Esophagus muscularis mucosa (tissue), 4 donors: ENCODE measurements at regions not wholly inside any gene's neighbourhood (a gene's known extent, or its start where the extent isn't known, plus 50 kb on each side); places are given as distances from the start of the nearest gene placed in this dataset.

ENCODE experiments used
- DNase-seq: peaks from one replicate; pipeline ENCODE4 v3.0.0-alpha.2; 2017; ENCODE audit errors: extremely low spot score
- H3K27ac ChIP-seq, 4 donors: fragments of 200-600 bp; sonication (generic); replicated peaks in 1 of 4; 1 replicate in 3 of 4; 2 replicates in 1 of 4; pipeline ENCODE4 v1.5.1; 2016 to 2019; ENCODE audit warnings: mild to moderate bottlenecking in 1 of 4
- H3K27me3 ChIP-seq, 4 donors: fragments of 200-600 bp; sonication (generic); one replicate each; pipeline versions ENCODE4 v1.5.1 to v1.6.0; 2016 to 2019
- H3K36me3 ChIP-seq, 4 donors: fragments of 200-600 bp; sonication (generic); one replicate each; pipeline ENCODE4 v1.5.1; 2016 to 2019
- H3K4me1 ChIP-seq, 4 donors: fragments of 200-600 bp; sonication (generic); one replicate each; pipeline ENCODE4 v1.5.1; 2016 to 2019
- H3K4me3 ChIP-seq, 4 donors: fragments of 200-600 bp; sonication (generic); 1 replicate in 2 of 4; 2 replicates in 2 of 4; pipeline ENCODE4 v1.5.1; 2016 to 2019; ENCODE audit warnings: mild to moderate bottlenecking in 4 of 4, moderate library complexity in 1 of 4
- H3K9me3 ChIP-seq, 4 donors: fragments of 200-600 bp; sonication (generic); 1 replicate in 3 of 4; 2 replicates in 1 of 4; pipeline ENCODE4 v1.5.1; 2016 to 2019
- EP300 ChIP-seq: sonication (generic); formaldehyde crosslinking; IDR thresholded peaks from one replicate; pipeline ENCODE4 v1.6.1; 2017; ENCODE audit warnings: antibody characterized with exemption
- POLR2A ChIP-seq: fragments of 450-650 bp; IDR thresholded peaks from one replicate; pipeline ENCODE4 v1.6.1; 2017; ENCODE audit warnings: antibody characterized with exemption, moderate library complexity, mild to moderate bottlenecking, low read depth
- POLR2AphosphoS5 ChIP-seq, 2 donors: sonication (generic); formaldehyde crosslinking; IDR thresholded peaks; one replicate each; pipeline ENCODE4 v1.6.1; 2017; ENCODE audit warnings: antibody characterized with exemption in 2 of 2
- WGBS: methylation state at CpG from one replicate; pipeline ENCODE4 v1.1.5; 2018; 5-methylcytosine and 5-hydroxymethylcytosine counted together
- intact Hi-C: fragments of 100-400 bp; cut with DNase I; formaldehyde crosslinking; loops from one replicate; pipeline ENCODE4 v1.15.1; 2023
- TF ChIP-seq, protein P1 (sequence below), 3 experiments: fragments of 200-600 bp in 2 of 3; fragments of 450-650 bp in 1 of 3; sonication (generic) in 2 of 3; IDR thresholded peaks; one replicate each; pipeline ENCODE4 v1.5.1; 2017 to 2019; ENCODE audit warnings: antibody characterized with exemption in 3 of 3, mild to moderate bottlenecking in 2 of 3, moderate library complexity in 1 of 3

DNA sequence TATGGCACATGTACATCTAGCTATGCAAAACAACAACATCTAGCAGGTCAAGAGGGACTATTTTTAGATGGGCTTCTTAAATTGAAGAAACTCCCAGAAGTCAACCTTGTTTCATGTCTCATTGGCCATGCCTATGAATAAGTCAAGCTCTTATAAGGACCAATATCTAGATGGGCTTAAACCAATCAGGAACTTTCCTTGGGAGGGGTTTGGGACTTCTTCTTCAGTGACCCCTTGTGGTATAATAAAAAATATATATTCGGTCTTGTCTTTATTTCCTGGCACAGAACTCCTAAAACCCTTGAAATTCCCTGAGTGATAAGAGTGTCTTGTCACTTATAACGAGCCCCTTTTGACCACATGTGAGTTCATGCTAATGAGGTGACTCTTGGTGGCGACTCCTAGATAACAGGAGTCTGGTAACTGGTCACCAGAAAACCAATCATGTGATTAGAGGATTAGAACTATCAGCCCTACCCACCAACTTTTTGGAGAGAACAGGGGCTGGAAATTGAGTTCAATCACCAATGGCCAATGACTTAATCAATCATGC lies 218.3 kb downstream of the HHIPL2 start:
- no peaks in the 10 kb centered on the region for H3K36me3 ChIP-seq
- H3K9me3 ChIP-seq: no peaks in the 10 kb centered on the region
- no peaks in the 10 kb centered on the region for H3K4me1 ChIP-seq
- peak; percentile 55 for DNase-seq
- no peaks in the 10 kb centered on the region for H3K27me3 ChIP-seq
- intact Hi-C loops: no loop called here
- H3K27ac ChIP-seq: no peak overlapping the region
- no peak overlapping the region for H3K4me3 ChIP-seq
- WGBS: 88% methylated on average over 3 of the region's 3 CpGs
- TF ChIP-seq EP300 (no peak), POLR2AphosphoS5 (IDR thresholded peaks at IDR 0.05) (no peak), POLR2A (no peak)
- TF ChIP-seq, protein P1, sequence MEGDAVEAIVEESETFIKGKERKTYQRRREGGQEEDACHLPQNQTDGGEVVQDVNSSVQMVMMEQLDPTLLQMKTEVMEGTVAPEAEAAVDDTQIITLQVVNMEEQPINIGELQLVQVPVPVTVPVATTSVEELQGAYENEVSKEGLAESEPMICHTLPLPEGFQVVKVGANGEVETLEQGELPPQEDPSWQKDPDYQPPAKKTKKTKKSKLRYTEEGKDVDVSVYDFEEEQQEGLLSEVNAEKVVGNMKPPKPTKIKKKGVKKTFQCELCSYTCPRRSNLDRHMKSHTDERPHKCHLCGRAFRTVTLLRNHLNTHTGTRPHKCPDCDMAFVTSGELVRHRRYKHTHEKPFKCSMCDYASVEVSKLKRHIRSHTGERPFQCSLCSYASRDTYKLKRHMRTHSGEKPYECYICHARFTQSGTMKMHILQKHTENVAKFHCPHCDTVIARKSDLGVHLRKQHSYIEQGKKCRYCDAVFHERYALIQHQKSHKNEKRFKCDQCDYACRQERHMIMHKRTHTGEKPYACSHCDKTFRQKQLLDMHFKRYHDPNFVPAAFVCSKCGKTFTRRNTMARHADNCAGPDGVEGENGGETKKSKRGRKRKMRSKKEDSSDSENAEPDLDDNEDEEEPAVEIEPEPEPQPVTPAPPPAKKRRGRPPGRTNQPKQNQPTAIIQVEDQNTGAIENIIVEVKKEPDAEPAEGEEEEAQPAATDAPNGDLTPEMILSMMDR (IDR thresholded peaks at IDR 0.05): no peak

- TF ChIP-seq, protein P1 (IDR thresholded peaks at IDR 0.05): no peak
- Histone ChIP-seq H3K4me3 (no peak overlapping the region), H3K36me3 (no peaks in the 10 kb centered on the region), H3K9me3 (no peaks in the 10 kb centered on the region), H3K27me3 (no peaks in the 10 kb centered on the region), H3K4me1 (no peaks in the 10 kb centered on the region), H3K27ac (no peak overlapping the region)
- DNase-seq: peak; percentile 17
- intact Hi-C loops: no loop called here
These were observed 221.2 kb downstream of the HHIPL2 start for GRCh38 chr1:222326710-222327036.

- intact Hi-C loops: no loop called here
- no peaks in the 10 kb centered on the region for H3K36me3 ChIP-seq
- 64% methylated on average over 3 of the region's 3 CpGs for WGBS
- DNase-seq: peak; percentile 26
- H3K4me3 ChIP-seq: no peak overlapping the region
- H3K27ac ChIP-seq: no peak overlapping the region
- no peaks in the 10 kb centered on the region for H3K27me3 ChIP-seq
- H3K4me1 ChIP-seq: no peaks in the 10 kb centered on the region
- TF ChIP-seq POLR2AphosphoS5 (IDR thresholded peaks at IDR 0.05) (no peak), POLR2A (no peak), EP300 (no peak)
- TF ChIP-seq, protein P1 (IDR thresholded peaks at IDR 0.05): no peak
- no peaks in the 10 kb centered on the region for H3K9me3 ChIP-seq
These were observed 221.7 kb downstream of the HHIPL2 start for GRCh38 chr1:222326006-222326709.

DNA sequence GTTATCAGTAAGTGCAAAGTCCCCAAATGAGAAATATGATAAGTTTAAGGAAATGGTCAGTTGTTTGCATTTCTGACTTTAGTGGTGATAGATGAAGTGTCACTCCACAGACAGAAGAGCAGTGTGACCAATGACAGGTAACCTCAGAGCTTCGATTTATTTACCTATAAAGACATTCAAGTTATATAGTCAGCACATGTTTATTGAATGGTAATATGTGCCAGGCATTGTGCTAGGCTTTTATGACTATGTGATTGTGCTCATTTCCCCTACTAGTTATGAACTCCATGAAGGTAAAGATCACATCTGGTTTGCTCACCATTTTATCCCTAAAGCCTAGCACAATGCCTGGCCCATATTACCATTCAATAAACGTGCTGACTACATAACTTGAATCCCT lies 222.4 kb downstream of the HHIPL2 start:
- no peaks in the 10 kb centered on the region for H3K9me3 ChIP-seq
- DNase-seq: peak; percentile 1
- H3K36me3 ChIP-seq: no peaks in the 10 kb centered on the region
- no peak for TF ChIP-seq POLR2A
- TF ChIP-seq POLR2AphosphoS5 (IDR thresholded peaks at IDR 0.05): no peak
- TF ChIP-seq, protein P1 (IDR thresholded peaks at IDR 0.05): no peak
- no peak for TF ChIP-seq EP300
- 85% methylated on average over 2 of the region's 2 CpGs for WGBS
- H3K4me3 ChIP-seq: no peak overlapping the region
- H3K27ac ChIP-seq: no peak overlapping the region
- H3K27me3 ChIP-seq: no peaks in the 10 kb centered on the region
- intact Hi-C loops: no loop called here
- no peaks in the 10 kb centered on the region for H3K4me1 ChIP-seq

- H3K9me3 ChIP-seq: no peaks in the 10 kb centered on the region
- no peak for TF ChIP-seq POLR2AphosphoS5 (IDR thresholded peaks at IDR 0.05)
- no peak for TF ChIP-seq EP300
- H3K27ac ChIP-seq: no peak overlapping the region
- intact Hi-C loops: no loop called here
- no peaks in the 10 kb centered on the region for H3K4me1 ChIP-seq
- no peaks in the 10 kb centered on the region for H3K27me3 ChIP-seq
- 94% methylated on average over 2 of the region's 2 CpGs for whole genome bisulfite sequencing
- no peak for DNase-seq
- no peak overlapping the region for H3K4me3 ChIP-seq
- no peaks in the 10 kb centered on the region for H3K36me3 ChIP-seq
These were observed 233.1 kb downstream of the HHIPL2 start for GRCh38 chr1:222314839-222315238.
